Mesenchymal stem cell (in vitro differentiated cells and primary cell): ENCODE measurements at regions not wholly inside any gene's neighbourhood (a gene's known extent, or its start where the extent isn't known, plus 50 kb on each side); places are given as distances from the start of the nearest gene placed in this dataset.

Source experiments
- DNase-seq: peaks from one replicate; pipeline ENCODE4 v3.0.0-alpha.2; 2013
- H2AFZ ChIP-seq: one replicate; pipeline ENCODE4 v1.6.1; 2013; ENCODE audit warnings: low read depth, mild to moderate bottlenecking, control low read depth, inconsistent platforms, low read length, moderate library complexity
- H2AK5ac ChIP-seq: 2 replicates; pipeline ENCODE4 v1.6.1; 2013; ENCODE audit warnings: low read length, moderate library complexity, mild to moderate bottlenecking, inconsistent platforms; ENCODE audit not compliant: severe bottlenecking
- H2BK120ac ChIP-seq: one replicate; pipeline ENCODE4 v1.6.1; 2013; ENCODE audit warnings: low read depth, mild to moderate bottlenecking, inconsistent platforms, low read length, moderate library complexity
- H2BK12ac ChIP-seq, 2 experiments: one replicate each; pipeline ENCODE4 v1.6.1; 2013; ENCODE audit warnings: inconsistent platforms in 2 of 2, low read length in 2 of 2, mild to moderate bottlenecking in 2 of 2, moderate library complexity in 2 of 2, control low read depth in 1 of 2
- H2BK15ac ChIP-seq: one replicate; pipeline ENCODE4 v1.6.1; 2013; ENCODE audit warnings: mild to moderate bottlenecking, low read depth, inconsistent platforms; ENCODE audit not compliant: poor library complexity, severe bottlenecking
- H2BK5ac ChIP-seq: 2 replicates; pipeline ENCODE4 v1.6.1; 2013; ENCODE audit warnings: low read depth, mild to moderate bottlenecking, low read length, control low read depth, inconsistent platforms; ENCODE audit not compliant: poor library complexity, severe bottlenecking
- H3K14ac ChIP-seq, 2 experiments: one replicate each; pipeline ENCODE4 v1.6.1; 2013; ENCODE audit warnings: inconsistent platforms in 2 of 2, low read length in 2 of 2, control low read depth in 1 of 2, mild to moderate bottlenecking in 1 of 2, moderate library complexity in 1 of 2
- H3K18ac ChIP-seq, 2 experiments: one replicate each; pipeline ENCODE4 v1.6.1; 2013; ENCODE audit warnings: inconsistent platforms in 2 of 2, low read length in 2 of 2, control low read depth in 1 of 2, low read depth in 1 of 2, mild to moderate bottlenecking in 1 of 2
- H3K23ac ChIP-seq, 2 experiments: one replicate each; pipeline ENCODE4 v1.6.1; 2013; ENCODE audit warnings: inconsistent platforms in 2 of 2, low read length in 2 of 2, mild to moderate bottlenecking in 2 of 2, moderate library complexity in 2 of 2, control low read depth in 1 of 2
- H3K27ac ChIP-seq: 2 replicates; pipeline ENCODE4 v1.5.1; 2013; ENCODE audit warnings: mild to moderate bottlenecking, moderate library complexity, low read length, control low read depth, inconsistent platforms; ENCODE audit not compliant: poor library complexity, severe bottlenecking
- H3K27me3 ChIP-seq, 2 experiments: 2 replicates each; pipeline versions ENCODE4 v1.6.1 to v1.7.0; 2013; ENCODE audit warnings: low read length in 2 of 2, mild to moderate bottlenecking in 2 of 2, moderate library complexity in 2 of 2, control low read depth in 1 of 2, inconsistent platforms in 1 of 2; ENCODE audit not compliant: control insufficient read depth in 1 of 2, insufficient read depth in 1 of 2
- H3K36me3 ChIP-seq, 2 experiments: 2 replicates each; pipeline versions ENCODE4 v1.6.1 to v1.7.0; 2013; ENCODE audit warnings: low read length in 2 of 2, control low read depth in 1 of 2, inconsistent platforms in 1 of 2, low read depth in 1 of 2, mild to moderate bottlenecking in 1 of 2; ENCODE audit not compliant: insufficient read depth in 2 of 2, control insufficient read depth in 1 of 2
- H3K4ac ChIP-seq, 2 experiments: one replicate each; pipeline ENCODE4 v1.6.1; 2013; ENCODE audit warnings: inconsistent platforms in 2 of 2, low read length in 2 of 2, mild to moderate bottlenecking in 2 of 2, moderate library complexity in 2 of 2, control low read depth in 1 of 2, low read depth in 1 of 2
- H3K4me1 ChIP-seq: 2 replicates; pipeline ENCODE4 v1.6.1; 2013; ENCODE audit warnings: low read depth, low read length, control low read depth; ENCODE audit not compliant: control insufficient read depth, insufficient read depth
- H3K4me2 ChIP-seq: 2 replicates; pipeline ENCODE4 v1.6.1; 2013; ENCODE audit warnings: low read length, mild to moderate bottlenecking, inconsistent platforms; ENCODE audit not compliant: poor library complexity, severe bottlenecking
- H3K4me3 ChIP-seq, 2 experiments: 2 replicates each; pipeline versions ENCODE4 v1.5.1 to v1.7.0; 2013; ENCODE audit warnings: low read length in 2 of 2, mild to moderate bottlenecking in 2 of 2, control low read depth in 1 of 2, low read depth in 1 of 2; ENCODE audit not compliant: insufficient read depth in 1 of 2
- H3K79me1 ChIP-seq: replicated peaks from 2 replicates; pipeline ENCODE4 v1.6.1; 2013; ENCODE audit warnings: mild to moderate bottlenecking, control low read depth, low read length, inconsistent platforms; ENCODE audit not compliant: poor library complexity, severe bottlenecking
- H3K9ac ChIP-seq: 2 replicates; pipeline ENCODE4 v1.7.0; 2013; ENCODE audit warnings: mild to moderate bottlenecking, low read length, moderate library complexity
- H3K9me3 ChIP-seq: 2 replicates; pipeline ENCODE4 v1.7.0; 2013; ENCODE audit warnings: mild to moderate bottlenecking, low read length; ENCODE audit not compliant: control insufficient read depth
- H4K8ac ChIP-seq: one replicate; pipeline ENCODE4 v1.6.1; 2013; ENCODE audit warnings: inconsistent platforms, mild to moderate bottlenecking, low read length, moderate library complexity
- H4K91ac ChIP-seq: one replicate; pipeline ENCODE4 v1.6.1; 2013; ENCODE audit warnings: mild to moderate bottlenecking, low read length, inconsistent platforms
- WGBS: methylation state at CpG from one replicate; pipeline ENCODE4 v1.1.7; 2013; ENCODE audit warnings: mixed read lengths; 5-methylcytosine and 5-hydroxymethylcytosine counted together

DNA sequence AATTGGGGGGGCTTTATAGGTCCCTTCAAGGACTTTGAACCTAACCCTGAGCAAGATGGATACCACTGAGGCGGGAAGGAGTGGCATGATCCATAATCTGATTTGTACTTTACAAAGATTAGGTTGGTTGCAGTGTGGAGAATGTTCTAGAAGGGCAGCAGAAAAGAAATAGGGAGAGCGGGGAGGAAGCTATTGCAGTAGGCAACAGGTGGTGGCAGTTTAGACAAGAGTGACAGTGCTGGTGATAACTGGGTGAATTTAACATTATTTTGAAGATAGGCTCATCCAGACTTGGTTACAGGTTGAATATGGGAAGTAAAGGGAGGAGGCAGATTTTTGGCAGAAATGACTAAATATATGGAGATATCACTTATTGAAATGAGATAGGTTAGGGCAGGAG lies 179.9 kb upstream of the CADM1 start:
- Histone ChIP-seq H3K36me3 (no peaks in the 10 kb centered on the region), H3K14ac (no peak overlapping the region), H3K79me1 (no peaks in the 10 kb centered on the region), H3K27me3 (peaks cover 6 to 26% of the 10 kb centered on the region in 2 experiments), H3K4me3 (no peak overlapping the region), H3K9ac (no peak overlapping the region), H3K4ac (no peak overlapping the region), H3K27ac (no peak overlapping the region), H3K4me2 (no peak overlapping the region), H4K8ac (no peak overlapping the region), H3K4me1 (peaks cover 11% of the 10 kb centered on the region), H2BK12ac (no peak overlapping the region), H3K9me3 (no peaks in the 10 kb centered on the region), H3K23ac (no peak overlapping the region), H2BK120ac (no peak overlapping the region), H3K18ac (no peak overlapping the region), H4K91ac (no peak overlapping the region), H2AK5ac (peak overlapping the region; percentile 17), H2BK5ac (no peak overlapping the region), H2AFZ (no peak overlapping the region), H2BK15ac (no peak overlapping the region)
- no peak for DNase-seq
- 80% methylated on average over 2 of the region's 2 CpGs for WGBS

DNA sequence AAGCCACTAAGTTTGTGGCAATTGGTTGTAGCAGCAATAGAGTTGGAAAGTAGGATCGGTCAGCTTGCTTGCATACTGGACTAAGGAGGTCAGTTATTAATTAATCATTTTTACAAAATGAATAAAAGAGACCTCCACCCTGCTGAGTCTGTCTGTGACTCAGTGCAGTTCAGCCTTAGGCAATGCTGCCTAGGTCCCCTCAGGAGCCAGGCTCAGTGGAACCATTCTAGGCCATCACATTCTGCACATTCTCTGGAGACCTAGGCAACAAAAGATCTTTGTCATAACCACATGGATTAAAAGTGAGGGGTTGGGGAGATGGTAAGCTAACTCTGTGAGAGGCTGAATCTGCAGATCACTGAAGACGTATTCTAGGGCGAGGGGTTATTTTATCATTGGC lies 178.7 kb upstream of the CADM1 start:
- Histone ChIP-seq H3K27me3 (peaks cover 10 to 13% of the 10 kb centered on the region in 2 experiments), H2AK5ac (no peak overlapping the region), H3K4me1 (peaks cover 12% of the 10 kb centered on the region), H3K4ac (no peak overlapping the region), H2BK120ac (no peak overlapping the region), H2BK5ac (no peak overlapping the region), H3K23ac (no peak overlapping the region), H3K9ac (no peak overlapping the region), H3K18ac (no peak overlapping the region), H2BK15ac (no peak overlapping the region), H3K79me1 (no peaks in the 10 kb centered on the region), H2AFZ (no peak overlapping the region), H3K9me3 (no peaks in the 10 kb centered on the region), H2BK12ac (no peak overlapping the region), H3K27ac (peak overlapping the region; percentile 29), H4K8ac (no peak overlapping the region), H4K91ac (no peak overlapping the region), H3K36me3 (no peaks in the 10 kb centered on the region), H3K14ac (no peak overlapping the region), H3K4me3 (no peak overlapping the region), H3K4me2 (no peak overlapping the region)
- WGBS = 79% methylated on average over 2 of the region's 3 CpGs
- no peak for DNase-seq

DNA sequence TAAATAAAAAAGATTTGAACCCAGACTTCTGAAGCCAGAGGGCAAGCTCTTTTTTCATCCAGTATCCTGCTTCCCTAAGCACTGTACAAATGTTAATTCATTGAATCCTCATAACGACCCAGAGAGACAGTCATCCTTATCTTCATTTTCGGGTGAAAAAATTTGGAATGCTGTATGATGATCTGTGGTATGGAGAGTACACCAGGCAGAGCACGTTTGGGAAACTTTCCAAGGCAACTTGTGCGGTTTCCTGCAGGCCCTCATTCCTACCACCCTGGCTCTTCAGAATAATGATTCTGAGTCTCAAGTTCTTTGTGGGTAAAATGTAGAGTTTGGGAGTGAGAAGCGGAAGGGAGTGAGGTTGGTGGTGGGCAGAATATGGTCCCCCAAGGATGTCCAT lies 177.9 kb upstream of the CADM1 start:
- Histone ChIP-seq H3K4me2 (no peak overlapping the region), H3K27ac (peak overlapping the region; percentile 29), H2BK15ac (no peak overlapping the region), H3K79me1 (no peaks in the 10 kb centered on the region), H4K8ac (no peak overlapping the region), H3K9ac (no peak overlapping the region), H2BK120ac (no peak overlapping the region), H3K36me3 (no peaks in the 10 kb centered on the region), H3K4ac (no peak overlapping the region), H3K23ac (no peak overlapping the region), H3K14ac (no peak overlapping the region), H2AK5ac (peak overlapping the region; percentile 16), H3K27me3 (peaks cover 5 to 6% of the 10 kb centered on the region in 2 experiments), H2BK5ac (no peak overlapping the region), H3K4me1 (peaks cover 15% of the 10 kb centered on the region), H2AFZ (no peak overlapping the region), H3K4me3 (no peak overlapping the region), H4K91ac (no peak overlapping the region), H2BK12ac (no peak overlapping the region), H3K9me3 (no peaks in the 10 kb centered on the region), H3K18ac (no peak overlapping the region)
- DNase-seq = no peak
- 85% methylated on average over 5 of the region's 5 CpGs for WGBS

DNA sequence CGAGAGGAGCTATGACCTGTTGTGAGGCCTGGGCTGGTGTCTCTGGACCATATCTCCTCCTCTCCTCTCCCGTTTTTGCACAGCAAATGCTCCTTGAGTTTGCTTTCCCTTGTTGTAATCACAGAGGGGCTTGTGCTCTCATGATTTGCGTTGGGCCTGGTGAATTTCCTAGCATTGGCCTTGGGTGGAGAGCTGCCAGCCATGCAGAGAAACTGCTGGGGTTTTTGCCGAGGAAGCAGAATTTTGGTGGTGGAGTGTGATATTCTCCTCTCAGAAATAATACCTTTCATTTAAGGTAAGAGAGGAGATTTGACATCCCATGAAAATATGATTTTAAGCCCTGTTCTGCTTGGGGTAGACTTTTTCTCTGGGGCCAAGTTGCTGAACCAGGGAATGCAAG lies 175.7 kb upstream of the CADM1 start:
- H4K8ac ChIP-seq = no peak overlapping the region
- no peak overlapping the region for H3K18ac ChIP-seq
- H3K27me3 ChIP-seq = peaks cover 0 to 5% of the 10 kb centered on the region in 2 experiments
- H2BK15ac ChIP-seq = no peak overlapping the region
- H3K4ac ChIP-seq = no peak overlapping the region
- H3K4me3 ChIP-seq = no peak overlapping the region
- no peaks in the 10 kb centered on the region for H3K9me3 ChIP-seq
- H2AFZ ChIP-seq = no peak overlapping the region
- WGBS = 72% methylated on average over 3 of the region's 4 CpGs
- no peak overlapping the region for H3K27ac ChIP-seq
- no peaks in the 10 kb centered on the region for H3K36me3 ChIP-seq
- peaks cover 23% of the 10 kb centered on the region for H3K4me1 ChIP-seq
- H2AK5ac ChIP-seq = peak overlapping the region; percentile 16
- H4K91ac ChIP-seq = no peak overlapping the region
- no peak overlapping the region for H3K4me2 ChIP-seq
- H3K79me1 ChIP-seq = no peaks in the 10 kb centered on the region
- H2BK5ac ChIP-seq = no peak overlapping the region
- no peak for DNase-seq
- no peak overlapping the region for H2BK12ac ChIP-seq
- no peak overlapping the region for H3K14ac ChIP-seq
- H3K9ac ChIP-seq = no peak overlapping the region
- H3K23ac ChIP-seq = no peak overlapping the region
- no peak overlapping the region for H2BK120ac ChIP-seq
